Epithelial cell of esophagus (primary cell): ENCODE measurements at regions not wholly inside any gene's neighbourhood (a gene's known extent, or its start where the extent isn't known, plus 50 kb on each side); places are given as distances from the start of the nearest gene placed in this dataset.

Experiments
- DNase-seq: peaks from one replicate; pipeline ENCODE4 v3.0.0; 2010; ENCODE audit warnings: low read depth
- H3K4me3 ChIP-seq: 2 replicates; pipeline ENCODE4 v1.5.1; 2011; ENCODE audit warnings: mild to moderate bottlenecking, low read length, control low read depth
- TF ChIP-seq, protein P1 (sequence below): IDR thresholded peaks from 2 replicates; pipeline ENCODE4 v1.5.1; 2011; ENCODE audit warnings: low read depth, mild to moderate bottlenecking, low read length, control low read depth, inconsistent platforms; ENCODE audit not compliant: insufficient read depth; ENCODE audit errors: missing control alignments

DNA sequence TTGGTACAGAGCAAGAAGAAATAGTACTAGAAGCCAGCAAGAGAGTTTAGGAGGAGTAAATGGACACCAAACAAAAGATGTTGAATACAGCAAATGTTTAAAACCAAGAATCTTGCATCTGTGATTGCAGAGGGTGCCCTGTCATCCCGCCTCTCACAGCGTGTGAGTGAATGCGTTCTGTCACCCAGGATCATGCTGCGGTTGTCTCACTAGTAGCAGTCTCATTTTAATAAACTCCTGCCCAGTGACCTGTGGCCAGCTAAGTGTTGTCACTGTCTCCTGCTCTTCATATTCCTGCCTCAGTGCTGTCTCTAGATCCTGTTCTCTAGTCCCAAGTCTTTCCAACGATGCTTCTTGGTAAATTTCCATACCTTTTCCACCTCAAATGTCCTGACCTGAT lies 584.6 kb downstream of the MCTP2 start:
- no peak overlapping the region for H3K4me3 ChIP-seq

DNA sequence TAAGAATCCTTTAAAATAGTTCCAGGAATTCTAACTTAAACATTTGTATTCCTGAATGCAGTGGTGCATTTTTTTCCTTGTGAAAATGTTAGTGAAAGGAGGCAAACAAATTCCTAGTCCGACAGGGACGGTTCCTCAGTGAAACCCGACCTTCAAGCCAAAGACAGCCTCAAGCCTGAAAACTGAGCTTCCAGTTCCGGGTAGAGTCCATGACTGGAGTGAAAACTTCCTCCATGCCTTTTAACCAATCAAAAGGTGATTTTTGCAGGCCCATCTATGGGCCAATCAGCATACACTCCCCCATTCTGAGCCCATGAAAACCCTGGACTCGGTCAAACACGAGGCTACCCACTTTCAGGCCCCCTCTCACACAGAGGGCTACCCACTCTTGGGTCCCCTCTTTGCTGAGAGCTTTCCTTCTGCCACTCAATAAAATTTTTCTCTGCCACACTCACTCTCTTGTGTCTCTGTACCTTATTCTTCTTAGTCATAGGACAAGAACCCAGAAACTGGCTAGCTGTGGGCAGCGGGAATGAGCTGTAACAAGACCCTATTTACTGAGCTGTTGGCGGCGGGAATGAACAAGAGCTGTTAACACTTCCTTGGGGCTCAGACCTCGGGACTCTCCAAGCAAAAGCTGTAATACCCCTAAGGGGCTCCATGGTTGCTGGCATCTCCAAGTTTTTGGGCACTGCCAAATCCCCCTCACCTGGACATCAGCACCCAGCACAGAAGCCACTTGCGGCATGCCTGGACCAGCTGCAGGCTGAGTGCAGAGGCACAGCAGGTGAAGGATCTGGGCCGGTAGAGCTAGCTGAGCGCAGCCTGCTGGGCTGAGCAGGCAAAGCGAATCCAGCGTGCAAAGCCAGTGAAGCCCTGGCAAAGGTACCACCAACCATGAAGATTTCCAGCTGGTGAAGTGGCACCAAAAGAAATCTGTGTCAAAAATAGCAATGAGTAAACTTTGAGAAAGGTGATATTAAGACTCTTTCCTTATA lies 598.8 kb downstream of the MCTP2 start:
- no peak overlapping the region for H3K4me3 ChIP-seq
- TF ChIP-seq, protein P1, sequence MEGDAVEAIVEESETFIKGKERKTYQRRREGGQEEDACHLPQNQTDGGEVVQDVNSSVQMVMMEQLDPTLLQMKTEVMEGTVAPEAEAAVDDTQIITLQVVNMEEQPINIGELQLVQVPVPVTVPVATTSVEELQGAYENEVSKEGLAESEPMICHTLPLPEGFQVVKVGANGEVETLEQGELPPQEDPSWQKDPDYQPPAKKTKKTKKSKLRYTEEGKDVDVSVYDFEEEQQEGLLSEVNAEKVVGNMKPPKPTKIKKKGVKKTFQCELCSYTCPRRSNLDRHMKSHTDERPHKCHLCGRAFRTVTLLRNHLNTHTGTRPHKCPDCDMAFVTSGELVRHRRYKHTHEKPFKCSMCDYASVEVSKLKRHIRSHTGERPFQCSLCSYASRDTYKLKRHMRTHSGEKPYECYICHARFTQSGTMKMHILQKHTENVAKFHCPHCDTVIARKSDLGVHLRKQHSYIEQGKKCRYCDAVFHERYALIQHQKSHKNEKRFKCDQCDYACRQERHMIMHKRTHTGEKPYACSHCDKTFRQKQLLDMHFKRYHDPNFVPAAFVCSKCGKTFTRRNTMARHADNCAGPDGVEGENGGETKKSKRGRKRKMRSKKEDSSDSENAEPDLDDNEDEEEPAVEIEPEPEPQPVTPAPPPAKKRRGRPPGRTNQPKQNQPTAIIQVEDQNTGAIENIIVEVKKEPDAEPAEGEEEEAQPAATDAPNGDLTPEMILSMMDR: no peak

More for the DNA sequence above, 584.6 kb downstream of the MCTP2 start:
- TF ChIP-seq, protein P1: no peak
- no peak for DNase-seq

DNA sequence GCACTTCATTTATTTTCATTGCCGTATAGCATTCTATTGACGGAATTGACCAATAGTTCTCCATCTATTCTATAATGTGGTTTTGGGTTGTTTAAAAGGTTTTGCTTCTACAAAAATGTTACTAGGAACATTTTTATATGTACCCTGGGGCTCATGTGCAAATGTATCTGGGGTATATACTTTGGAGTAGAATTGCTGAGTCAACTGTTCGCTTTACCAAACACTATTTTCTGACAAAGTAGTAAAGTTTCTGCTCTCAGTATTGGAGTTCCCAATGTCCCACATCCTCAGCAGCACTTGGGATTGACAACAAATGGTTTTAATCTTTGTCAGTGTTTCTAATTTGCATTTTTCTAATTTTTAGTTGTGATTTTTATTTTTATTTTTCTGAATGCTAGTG lies 602.6 kb downstream of the MCTP2 start:
- no peak for DNase-seq
- H3K4me3 ChIP-seq: no peak overlapping the region
- TF ChIP-seq, protein P1: no peak

More for the DNA sequence above, 598.8 kb downstream of the MCTP2 start:
- no peak for DNase-seq

DNA sequence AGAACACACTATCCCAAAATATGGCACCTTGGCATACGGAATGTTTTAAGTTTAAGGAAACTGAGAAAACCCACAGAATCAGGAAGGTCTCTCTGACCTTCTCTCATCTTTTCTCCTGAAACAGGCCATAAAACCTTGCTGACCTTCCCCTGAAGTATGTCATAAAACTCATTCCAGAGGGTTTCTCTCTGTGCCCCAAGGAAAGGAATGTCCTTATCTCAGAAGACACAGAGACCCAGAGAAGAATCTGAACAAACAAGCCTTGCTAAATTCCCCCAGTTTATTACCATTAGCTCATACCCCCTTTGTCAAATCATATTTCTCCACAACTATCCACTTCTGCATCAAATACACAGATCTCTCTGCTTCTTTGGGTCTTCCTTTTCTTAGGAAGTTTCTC lies 603.1 kb downstream of the MCTP2 start:
- H3K4me3 ChIP-seq: no peak overlapping the region
- TF ChIP-seq, protein P1: no peak
- DNase-seq: no peak

DNA sequence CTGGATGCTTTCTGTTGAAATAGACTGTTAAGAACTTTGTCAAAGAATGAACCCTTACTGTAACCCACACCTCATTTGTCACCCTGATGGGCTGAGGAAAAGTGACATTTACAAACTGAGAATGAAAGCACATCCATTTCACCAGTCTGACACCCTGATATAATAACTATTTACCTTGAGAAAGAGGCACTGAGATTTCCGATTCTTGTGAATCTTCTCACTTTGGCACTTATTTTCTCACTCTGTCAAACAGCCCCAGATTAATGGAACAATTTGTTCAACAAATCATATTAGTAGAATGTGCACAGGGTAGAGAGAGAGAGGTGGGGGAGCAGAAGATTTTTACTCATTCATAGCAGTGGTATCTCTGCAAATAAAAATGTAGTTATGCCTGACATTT lies 606.9 kb downstream of the MCTP2 start:
- TF ChIP-seq, protein P1: no peak
- no peak for DNase-seq
- H3K4me3 ChIP-seq: no peak overlapping the region

DNA sequence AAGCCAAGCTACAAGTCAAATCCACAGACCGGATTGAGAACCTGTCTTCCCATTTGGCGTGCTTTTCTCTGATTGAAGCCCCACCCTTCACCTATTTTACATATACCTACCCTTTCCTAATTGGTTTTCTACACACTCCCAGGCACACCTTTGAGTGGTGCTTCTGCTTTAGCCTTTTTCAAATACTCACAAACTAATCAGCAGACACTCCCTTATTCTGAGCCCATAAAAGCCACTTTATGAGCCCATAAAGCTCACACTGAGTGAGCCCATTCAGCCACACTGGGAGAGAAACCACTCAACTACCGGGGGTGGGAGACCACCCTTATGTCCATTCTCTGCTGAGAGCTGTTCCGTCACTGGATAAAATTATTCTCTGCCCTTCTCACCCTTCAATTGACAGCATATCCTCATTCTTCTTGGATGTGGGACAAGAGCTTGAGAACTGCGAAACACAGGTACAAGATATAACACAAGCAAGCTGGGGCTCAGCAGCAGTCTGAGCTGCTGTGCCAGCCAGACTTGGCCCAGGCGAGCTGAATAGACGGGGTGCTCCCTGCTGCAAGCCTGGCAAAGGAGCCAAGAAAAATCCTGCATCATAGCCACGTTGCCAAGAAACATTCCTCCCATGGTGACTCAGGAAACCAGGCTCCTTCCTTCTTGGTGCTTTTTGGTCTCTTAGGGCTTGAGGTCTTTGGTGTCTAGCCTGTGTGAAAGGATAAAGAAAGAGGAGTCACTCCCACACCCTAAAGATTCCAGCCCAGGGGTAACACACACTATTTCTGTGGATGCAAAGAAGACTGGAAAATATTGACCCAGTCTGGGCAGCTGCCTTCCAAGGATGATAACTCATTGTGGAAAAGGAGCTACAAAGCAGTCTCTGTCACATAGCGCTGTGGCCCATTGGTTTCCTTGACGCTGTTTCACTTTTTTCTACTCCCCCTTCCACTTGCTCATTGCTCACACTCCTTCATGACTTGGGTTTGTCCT lies 609.7 kb downstream of the MCTP2 start:
- no peak overlapping the region for H3K4me3 ChIP-seq
- DNase-seq: peak; percentile 72
- TF ChIP-seq, protein P1: no peak
